Mesenchymal stem cell (in vitro differentiated cells and primary cell): ENCODE measurements at regions not wholly inside any gene's neighbourhood (a gene's known extent, or its start where the extent isn't known, plus 50 kb on each side); places are given as distances from the start of the nearest gene placed in this dataset.

Experiments used
- DNase-seq: peaks from one replicate; pipeline ENCODE4 v3.0.0-alpha.2; 2013
- H2AFZ ChIP-seq: one replicate; pipeline ENCODE4 v1.6.1; 2013; ENCODE audit warnings: low read depth, mild to moderate bottlenecking, control low read depth, inconsistent platforms, low read length, moderate library complexity
- H2AK5ac ChIP-seq: 2 replicates; pipeline ENCODE4 v1.6.1; 2013; ENCODE audit warnings: low read length, moderate library complexity, mild to moderate bottlenecking, inconsistent platforms; ENCODE audit not compliant: severe bottlenecking
- H2BK120ac ChIP-seq: one replicate; pipeline ENCODE4 v1.6.1; 2013; ENCODE audit warnings: low read depth, mild to moderate bottlenecking, inconsistent platforms, low read length, moderate library complexity
- H2BK12ac ChIP-seq, 2 experiments: one replicate each; pipeline ENCODE4 v1.6.1; 2013; ENCODE audit warnings: inconsistent platforms in 2 of 2, low read length in 2 of 2, mild to moderate bottlenecking in 2 of 2, moderate library complexity in 2 of 2, control low read depth in 1 of 2
- H2BK15ac ChIP-seq: one replicate; pipeline ENCODE4 v1.6.1; 2013; ENCODE audit warnings: mild to moderate bottlenecking, low read depth, inconsistent platforms; ENCODE audit not compliant: poor library complexity, severe bottlenecking
- H2BK5ac ChIP-seq: 2 replicates; pipeline ENCODE4 v1.6.1; 2013; ENCODE audit warnings: low read depth, mild to moderate bottlenecking, low read length, control low read depth, inconsistent platforms; ENCODE audit not compliant: poor library complexity, severe bottlenecking
- H3K14ac ChIP-seq, 2 experiments: one replicate each; pipeline ENCODE4 v1.6.1; 2013; ENCODE audit warnings: inconsistent platforms in 2 of 2, low read length in 2 of 2, control low read depth in 1 of 2, mild to moderate bottlenecking in 1 of 2, moderate library complexity in 1 of 2
- H3K18ac ChIP-seq, 2 experiments: one replicate each; pipeline ENCODE4 v1.6.1; 2013; ENCODE audit warnings: inconsistent platforms in 2 of 2, low read length in 2 of 2, control low read depth in 1 of 2, low read depth in 1 of 2, mild to moderate bottlenecking in 1 of 2
- H3K23ac ChIP-seq, 2 experiments: one replicate each; pipeline ENCODE4 v1.6.1; 2013; ENCODE audit warnings: inconsistent platforms in 2 of 2, low read length in 2 of 2, mild to moderate bottlenecking in 2 of 2, moderate library complexity in 2 of 2, control low read depth in 1 of 2
- H3K27ac ChIP-seq: 2 replicates; pipeline ENCODE4 v1.5.1; 2013; ENCODE audit warnings: mild to moderate bottlenecking, moderate library complexity, low read length, control low read depth, inconsistent platforms; ENCODE audit not compliant: poor library complexity, severe bottlenecking
- H3K27me3 ChIP-seq, 2 experiments: 2 replicates each; pipeline versions ENCODE4 v1.6.1 to v1.7.0; 2013; ENCODE audit warnings: low read length in 2 of 2, mild to moderate bottlenecking in 2 of 2, moderate library complexity in 2 of 2, control low read depth in 1 of 2, inconsistent platforms in 1 of 2; ENCODE audit not compliant: control insufficient read depth in 1 of 2, insufficient read depth in 1 of 2
- H3K36me3 ChIP-seq, 2 experiments: 2 replicates each; pipeline versions ENCODE4 v1.6.1 to v1.7.0; 2013; ENCODE audit warnings: low read length in 2 of 2, control low read depth in 1 of 2, inconsistent platforms in 1 of 2, low read depth in 1 of 2, mild to moderate bottlenecking in 1 of 2; ENCODE audit not compliant: insufficient read depth in 2 of 2, control insufficient read depth in 1 of 2
- H3K4ac ChIP-seq, 2 experiments: one replicate each; pipeline ENCODE4 v1.6.1; 2013; ENCODE audit warnings: inconsistent platforms in 2 of 2, low read length in 2 of 2, mild to moderate bottlenecking in 2 of 2, moderate library complexity in 2 of 2, control low read depth in 1 of 2, low read depth in 1 of 2
- H3K4me1 ChIP-seq: 2 replicates; pipeline ENCODE4 v1.6.1; 2013; ENCODE audit warnings: low read depth, low read length, control low read depth; ENCODE audit not compliant: control insufficient read depth, insufficient read depth
- H3K4me2 ChIP-seq: 2 replicates; pipeline ENCODE4 v1.6.1; 2013; ENCODE audit warnings: low read length, mild to moderate bottlenecking, inconsistent platforms; ENCODE audit not compliant: poor library complexity, severe bottlenecking
- H3K4me3 ChIP-seq, 2 experiments: 2 replicates each; pipeline versions ENCODE4 v1.5.1 to v1.7.0; 2013; ENCODE audit warnings: low read length in 2 of 2, mild to moderate bottlenecking in 2 of 2, control low read depth in 1 of 2, low read depth in 1 of 2; ENCODE audit not compliant: insufficient read depth in 1 of 2
- H3K79me1 ChIP-seq: replicated peaks from 2 replicates; pipeline ENCODE4 v1.6.1; 2013; ENCODE audit warnings: mild to moderate bottlenecking, control low read depth, low read length, inconsistent platforms; ENCODE audit not compliant: poor library complexity, severe bottlenecking
- H3K9ac ChIP-seq: 2 replicates; pipeline ENCODE4 v1.7.0; 2013; ENCODE audit warnings: mild to moderate bottlenecking, low read length, moderate library complexity
- H3K9me3 ChIP-seq: 2 replicates; pipeline ENCODE4 v1.7.0; 2013; ENCODE audit warnings: mild to moderate bottlenecking, low read length; ENCODE audit not compliant: control insufficient read depth
- H4K8ac ChIP-seq: one replicate; pipeline ENCODE4 v1.6.1; 2013; ENCODE audit warnings: inconsistent platforms, mild to moderate bottlenecking, low read length, moderate library complexity
- H4K91ac ChIP-seq: one replicate; pipeline ENCODE4 v1.6.1; 2013; ENCODE audit warnings: mild to moderate bottlenecking, low read length, inconsistent platforms
- WGBS: methylation state at CpG from one replicate; pipeline ENCODE4 v1.1.7; 2013; ENCODE audit warnings: mixed read lengths; 5-methylcytosine and 5-hydroxymethylcytosine counted together

DNA sequence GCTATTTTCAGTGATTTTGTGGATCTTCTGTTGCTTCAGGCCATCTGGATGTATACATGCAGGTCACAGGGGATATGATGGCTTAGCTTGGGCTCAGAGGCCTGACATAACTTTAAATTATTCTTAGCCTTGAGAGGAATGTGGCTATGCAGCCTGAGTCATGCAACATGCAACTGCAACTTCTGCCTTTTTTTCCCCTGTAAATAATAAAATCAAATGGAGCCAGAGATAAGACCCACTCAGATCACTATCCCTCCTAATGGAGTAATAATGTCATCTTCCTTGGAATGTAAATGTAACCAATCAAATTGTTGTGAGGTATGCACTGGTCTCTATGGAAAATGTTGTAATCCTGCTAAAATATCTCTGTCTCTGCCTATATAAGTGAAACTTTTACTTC, 54.9 kb downstream of the MAGEB17 start:
- Histone ChIP-seq H2AFZ (no peak overlapping the region), H2BK5ac (no peak overlapping the region), H3K27me3 (no peaks in the 10 kb centered on the region), H3K27ac (no peak overlapping the region), H2AK5ac (no peak overlapping the region), H2BK12ac (no peak overlapping the region), H4K91ac (no peak overlapping the region), H3K4ac (no peak overlapping the region), H4K8ac (no peak overlapping the region), H3K4me3 (no peak overlapping the region), H3K4me1 (no peaks in the 10 kb centered on the region), H3K9ac (no peak overlapping the region), H3K36me3 (no peaks in the 10 kb centered on the region), H2BK15ac (no peak overlapping the region), H3K9me3 (peaks cover 11% of the 10 kb centered on the region), H3K23ac (no peak overlapping the region), H2BK120ac (no peak overlapping the region), H3K79me1 (no peaks in the 10 kb centered on the region), H3K4me2 (no peak overlapping the region), H3K18ac (no peak overlapping the region), H3K14ac (no peak overlapping the region)
- peak; percentile 52 for DNase-seq

DNA sequence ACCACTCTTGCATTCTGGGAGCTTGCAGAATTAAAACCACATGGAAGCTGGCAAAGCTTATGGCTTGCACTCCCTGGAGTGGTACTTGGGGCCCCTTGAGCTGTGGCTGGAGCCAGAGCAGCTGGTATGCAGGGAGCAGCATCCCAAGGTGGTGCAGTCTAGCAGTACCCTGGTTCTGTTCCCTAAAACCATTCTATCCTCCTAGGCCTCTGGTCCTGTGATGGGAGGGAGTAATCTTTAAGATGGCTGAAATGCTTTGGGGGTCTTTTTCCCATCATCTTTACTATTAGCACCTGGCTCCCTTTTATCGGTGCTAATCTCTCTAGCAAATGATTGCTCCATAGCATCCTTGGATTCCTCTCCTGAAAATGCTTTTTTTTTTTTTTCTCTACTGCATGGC, 56.1 kb downstream of the MAGEB17 start:
- Histone ChIP-seq H4K91ac (no peak overlapping the region), H2BK5ac (no peak overlapping the region), H3K4me3 (no peak overlapping the region), H3K4me2 (no peak overlapping the region), H3K4me1 (no peaks in the 10 kb centered on the region), H3K79me1 (no peaks in the 10 kb centered on the region), H4K8ac (no peak overlapping the region), H3K23ac (no peak overlapping the region), H3K27me3 (no peaks in the 10 kb centered on the region), H2AK5ac (no peak overlapping the region), H3K9me3 (peaks cover 11% of the 10 kb centered on the region), H3K4ac (no peak overlapping the region), H3K18ac (no peak overlapping the region), H3K9ac (no peak overlapping the region), H2BK120ac (no peak overlapping the region), H2BK12ac (no peak overlapping the region), H3K36me3 (no peaks in the 10 kb centered on the region), H2BK15ac (no peak overlapping the region), H3K27ac (no peak overlapping the region), H2AFZ (no peak overlapping the region), H3K14ac (no peak overlapping the region)
- WGBS = 100% methylated on average over 1 of the region's 1 CpG
- no peak for DNase-seq

DNA sequence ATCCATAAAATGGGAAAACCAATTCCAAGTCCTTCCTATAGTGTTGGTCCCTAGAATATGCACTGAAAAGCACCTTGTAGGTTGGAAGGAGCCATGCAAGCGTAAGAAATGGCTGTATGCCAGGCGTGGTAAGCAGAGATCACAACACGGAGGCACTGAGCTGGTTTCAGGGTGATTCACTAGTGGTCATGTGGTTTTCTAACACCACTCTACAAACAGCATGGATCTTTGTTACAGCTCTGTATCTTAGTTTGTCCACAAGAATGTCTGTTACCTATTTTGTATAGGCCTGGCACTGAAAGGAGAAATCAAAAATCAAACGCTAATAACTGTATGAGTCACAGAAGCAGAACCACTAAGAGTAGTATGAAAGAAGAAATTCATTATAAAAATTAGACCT, 71.9 kb downstream of the MAGEB17 start:
- no peak overlapping the region for H4K8ac ChIP-seq
- peak; percentile 65 for DNase-seq
- no peak overlapping the region for H3K14ac ChIP-seq
- no peak overlapping the region for H3K18ac ChIP-seq
- H3K36me3 ChIP-seq = no peaks in the 10 kb centered on the region
- H3K27me3 ChIP-seq = no peaks in the 10 kb centered on the region
- H2BK12ac ChIP-seq = no peak overlapping the region
- no peak overlapping the region for H2AFZ ChIP-seq
- no peaks in the 10 kb centered on the region for H3K79me1 ChIP-seq
- H3K9ac ChIP-seq = no peak overlapping the region
- H3K4me1 ChIP-seq = peaks cover 6% of the 10 kb centered on the region
- H3K23ac ChIP-seq = no peak overlapping the region
- H2BK15ac ChIP-seq = no peak overlapping the region
- 51% methylated on average over 2 of the region's 4 CpGs for WGBS
- H3K4me2 ChIP-seq = no peak overlapping the region
- no peak overlapping the region for H3K4ac ChIP-seq
- H3K9me3 ChIP-seq = no peaks in the 10 kb centered on the region
- H4K91ac ChIP-seq = no peak overlapping the region
- no peak overlapping the region for H2BK120ac ChIP-seq
- no peak overlapping the region for H2AK5ac ChIP-seq
- no peak overlapping the region for H3K4me3 ChIP-seq
- peak overlapping the region; percentile 81 for H3K27ac ChIP-seq
- H2BK5ac ChIP-seq = peak overlapping the region; percentile 14

DNA sequence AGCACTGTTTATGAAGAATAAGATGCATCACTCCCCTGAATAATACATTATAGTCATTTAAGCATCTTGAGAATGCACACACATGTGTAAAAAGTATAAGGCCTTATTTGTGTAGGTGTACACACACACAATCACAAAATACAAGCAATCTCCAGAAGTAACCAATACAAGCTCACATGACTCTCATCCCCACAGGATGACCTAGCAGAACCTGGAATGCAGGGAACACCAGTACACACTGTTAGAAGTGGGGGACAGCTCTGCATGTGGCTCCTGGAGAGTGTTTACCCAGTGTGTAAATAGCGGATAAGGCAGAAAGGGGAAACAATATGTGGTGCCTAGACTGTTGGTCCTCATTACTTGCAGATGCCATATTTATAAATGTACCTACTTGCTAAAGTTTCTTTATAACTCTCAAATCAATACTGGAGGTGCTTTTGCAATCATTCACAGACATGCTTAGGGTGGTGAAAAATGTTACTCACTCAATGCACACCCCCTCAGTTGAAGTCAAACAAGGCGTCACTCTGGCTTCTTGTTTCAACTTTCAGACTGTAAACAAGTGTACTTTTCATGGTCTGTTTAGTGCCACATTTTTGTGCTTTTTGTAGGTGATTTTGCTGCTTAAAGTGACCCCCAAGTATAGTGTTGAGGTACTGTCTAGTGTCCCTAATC, 73.1 kb downstream of the MAGEB17 start:
- no peak overlapping the region for H3K18ac ChIP-seq
- no peak overlapping the region for H2AK5ac ChIP-seq
- no peak overlapping the region for H2BK120ac ChIP-seq
- H3K23ac ChIP-seq = no peak overlapping the region
- 71% methylated on average over 1 of the region's 2 CpGs for WGBS
- no peaks in the 10 kb centered on the region for H3K9me3 ChIP-seq
- H3K4me3 ChIP-seq = no peak overlapping the region
- H3K4me2 ChIP-seq = no peak overlapping the region
- no peak overlapping the region for H3K14ac ChIP-seq
- no peak overlapping the region for H3K27ac ChIP-seq
- no peak for DNase-seq
- no peak overlapping the region for H2AFZ ChIP-seq
- no peak overlapping the region for H2BK12ac ChIP-seq
- no peak overlapping the region for H4K91ac ChIP-seq
- H3K4me1 ChIP-seq = peaks cover 6% of the 10 kb centered on the region
- no peak overlapping the region for H3K9ac ChIP-seq
- H3K36me3 ChIP-seq = no peaks in the 10 kb centered on the region
- no peaks in the 10 kb centered on the region for H3K27me3 ChIP-seq
- H3K4ac ChIP-seq = no peak overlapping the region
- no peak overlapping the region for H4K8ac ChIP-seq
- H2BK15ac ChIP-seq = no peak overlapping the region
- H3K79me1 ChIP-seq = no peaks in the 10 kb centered on the region
- H2BK5ac ChIP-seq = no peak overlapping the region
